NT2/D1 (cell line): ENCODE measurements at regions not wholly inside any gene's neighbourhood (a gene's known extent, or its start where the extent isn't known, plus 50 kb on each side); places are given as distances from the start of the nearest gene placed in this dataset.

Experiments used
- DNase-seq: peaks from one replicate; pipeline ENCODE4 v3.0.0-alpha.2; 2011; ENCODE audit warnings: low read depth, low spot score
- H3K27me3 ChIP-seq: 2 replicates; pipeline ENCODE4 v1.6.0; 2011; ENCODE audit warnings: mild to moderate bottlenecking; ENCODE audit not compliant: insufficient read length, insufficient read depth
- H3K36me3 ChIP-seq: 2 replicates; pipeline ENCODE4 v1.6.1; 2011; ENCODE audit warnings: mild to moderate bottlenecking, low read length, mixed read lengths; ENCODE audit not compliant: insufficient read depth, insufficient read length
- H3K4me1 ChIP-seq: 2 replicates; pipeline ENCODE4 v1.5.1; 2011; ENCODE audit not compliant: insufficient read depth, insufficient read length
- H3K4me3 ChIP-seq: 2 replicates; pipeline ENCODE4 v1.5.1; 2011; ENCODE audit warnings: low read depth; ENCODE audit not compliant: insufficient read length
- H3K9ac ChIP-seq: 2 replicates; pipeline ENCODE4 v1.6.0; 2011; ENCODE audit warnings: low read depth; ENCODE audit not compliant: insufficient read length
- H3K9me3 ChIP-seq: 2 replicates; pipeline ENCODE4 v1.5.1; 2011; ENCODE audit warnings: mild to moderate bottlenecking, low read length; ENCODE audit not compliant: insufficient read depth
- SUZ12 ChIP-seq: IDR thresholded peaks from 2 replicates; pipeline ENCODE4 v1.6.1; 2011; ENCODE audit not compliant: insufficient read length, insufficient read depth; ENCODE audit errors: extremely low read depth
- YY1 ChIP-seq: IDR thresholded peaks from 2 replicates; pipeline ENCODE4 v1.6.1; 2011; ENCODE audit not compliant: insufficient read length, insufficient read depth
- ZNF274 ChIP-seq: IDR thresholded peaks from 2 replicates; pipeline ENCODE4 v1.6.1; 2011; ENCODE audit warnings: mild to moderate bottlenecking, low read depth, low read length

DNA sequence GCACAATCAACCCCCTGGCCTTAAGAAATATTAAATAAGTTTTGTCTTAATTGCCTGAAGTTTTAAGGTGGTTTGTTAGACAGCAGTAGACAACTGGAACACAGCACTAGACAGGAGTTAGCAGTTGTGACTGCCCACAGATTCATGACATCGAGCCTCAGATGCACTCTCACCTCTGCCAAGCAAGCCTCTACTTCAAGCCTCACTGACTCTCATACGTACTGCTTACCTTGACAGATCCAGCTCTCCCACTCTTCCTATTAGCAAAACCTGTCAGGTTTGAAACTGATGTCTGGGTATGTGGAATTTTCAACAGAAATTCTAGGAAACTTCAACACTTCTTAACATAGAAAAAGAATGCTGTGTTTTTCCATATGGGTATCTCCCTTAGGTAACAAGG, 382.9 kb upstream of the DPH6 start:
- no peak overlapping the region for H3K4me3 ChIP-seq
- no peaks in the 10 kb centered on the region for H3K4me1 ChIP-seq
- H3K36me3 ChIP-seq = no peaks in the 10 kb centered on the region
- no peaks in the 10 kb centered on the region for H3K9me3 ChIP-seq
- H3K9ac ChIP-seq = no peak overlapping the region
- H3K27me3 ChIP-seq = no peaks in the 10 kb centered on the region
- TF ChIP-seq ZNF274 = no peak
- TF ChIP-seq YY1 = no peak
- TF ChIP-seq SUZ12 = no peak
- no peak for DNase-seq

DNA sequence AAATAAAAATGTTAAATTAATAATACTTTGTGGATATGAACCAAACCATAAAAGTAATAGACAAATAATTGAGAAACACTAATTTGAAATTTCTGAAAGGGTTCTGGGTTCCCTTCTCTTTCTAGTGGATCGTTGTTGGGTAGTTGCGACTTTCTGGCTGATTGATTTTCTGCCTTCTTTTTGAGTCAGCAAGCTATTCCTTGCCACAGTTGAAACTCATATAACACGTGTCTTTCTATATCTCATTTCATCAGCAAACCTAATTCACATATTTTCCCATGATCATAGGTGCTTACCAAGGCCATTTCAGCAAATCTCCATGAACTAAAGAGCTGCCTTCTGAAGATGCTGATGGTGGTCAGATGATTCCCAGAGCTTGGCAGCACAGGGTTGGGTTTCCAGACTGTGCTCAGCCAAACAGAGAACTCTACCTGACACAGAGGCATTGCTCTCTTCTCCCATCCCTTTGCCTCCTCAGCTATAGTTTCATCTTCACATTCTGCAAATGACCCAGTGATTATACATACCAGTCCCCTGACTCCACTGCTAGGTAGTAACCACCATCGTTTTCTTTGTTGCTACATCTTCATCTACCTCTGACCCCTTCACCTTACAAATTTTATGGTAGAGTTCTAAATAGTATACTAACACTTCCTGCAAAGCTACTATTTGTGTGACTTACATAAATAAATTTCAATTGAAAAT, 383.9 kb upstream of the DPH6 start:
- DNase-seq = no peak
- no peaks in the 10 kb centered on the region for H3K36me3 ChIP-seq
- no peak overlapping the region for H3K4me3 ChIP-seq
- H3K27me3 ChIP-seq = no peaks in the 10 kb centered on the region
- no peak for TF ChIP-seq ZNF274
- no peak for TF ChIP-seq SUZ12
- no peak for TF ChIP-seq YY1
- no peak overlapping the region for H3K9ac ChIP-seq
- no peaks in the 10 kb centered on the region for H3K9me3 ChIP-seq
- H3K4me1 ChIP-seq = no peaks in the 10 kb centered on the region

DNA sequence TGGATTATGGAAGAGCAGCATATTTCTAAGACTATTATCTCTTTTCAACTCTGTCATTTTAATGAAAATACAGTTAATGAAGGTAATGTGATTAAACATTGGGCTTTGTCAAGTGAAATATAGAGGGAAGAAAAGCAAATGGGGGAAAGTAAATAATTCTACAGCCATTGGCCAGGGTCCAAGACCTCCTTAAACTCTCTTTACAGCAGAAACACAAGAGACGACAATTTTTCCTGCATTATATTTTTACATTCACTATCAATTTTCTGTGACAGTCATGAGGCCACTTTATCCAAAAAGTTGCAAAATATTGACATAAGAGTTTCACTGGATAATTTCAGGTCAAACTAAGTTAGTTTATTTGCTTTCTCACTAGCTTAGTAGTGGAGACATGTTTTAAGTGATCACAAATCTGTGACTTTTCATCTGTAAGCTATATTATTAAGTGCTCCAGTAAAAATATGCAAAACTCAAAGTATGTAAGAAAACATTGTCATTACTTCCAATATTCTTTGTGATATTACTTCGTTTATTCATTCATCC, 385.9 kb upstream of the DPH6 start:
- H3K4me1 ChIP-seq = no peaks in the 10 kb centered on the region
- H3K27me3 ChIP-seq = no peaks in the 10 kb centered on the region
- no peaks in the 10 kb centered on the region for H3K9me3 ChIP-seq
- TF ChIP-seq SUZ12 = no peak
- no peak for TF ChIP-seq YY1
- no peak for TF ChIP-seq ZNF274
- DNase-seq = no peak
- H3K9ac ChIP-seq = no peak overlapping the region
- no peaks in the 10 kb centered on the region for H3K36me3 ChIP-seq
- no peak overlapping the region for H3K4me3 ChIP-seq

DNA sequence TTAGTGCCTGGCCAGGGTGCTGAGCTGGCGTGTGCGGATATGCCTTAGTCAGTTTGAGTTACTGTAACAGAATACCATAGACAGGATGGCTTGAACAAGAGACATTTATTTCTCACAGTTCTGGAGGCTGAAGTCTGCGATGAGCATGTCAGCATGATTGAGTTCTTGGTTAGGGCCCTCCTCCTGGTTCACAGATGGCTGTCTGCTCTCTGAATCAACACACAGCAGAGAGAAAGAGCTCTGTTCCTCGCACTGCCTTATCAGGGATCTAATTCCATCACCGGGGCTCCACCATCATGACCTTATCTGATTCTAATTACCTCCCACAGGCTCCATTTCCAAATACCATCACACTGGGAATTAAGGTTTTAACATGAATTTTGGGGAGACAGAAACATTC, 386.6 kb upstream of the DPH6 start:
- no peak for DNase-seq
- Histone ChIP-seq H3K4me1 (no peaks in the 10 kb centered on the region), H3K27me3 (no peaks in the 10 kb centered on the region), H3K36me3 (no peaks in the 10 kb centered on the region), H3K9ac (no peak overlapping the region), H3K4me3 (no peak overlapping the region), H3K9me3 (no peaks in the 10 kb centered on the region)
- TF ChIP-seq SUZ12 = no peak
- TF ChIP-seq ZNF274 = no peak

DNA sequence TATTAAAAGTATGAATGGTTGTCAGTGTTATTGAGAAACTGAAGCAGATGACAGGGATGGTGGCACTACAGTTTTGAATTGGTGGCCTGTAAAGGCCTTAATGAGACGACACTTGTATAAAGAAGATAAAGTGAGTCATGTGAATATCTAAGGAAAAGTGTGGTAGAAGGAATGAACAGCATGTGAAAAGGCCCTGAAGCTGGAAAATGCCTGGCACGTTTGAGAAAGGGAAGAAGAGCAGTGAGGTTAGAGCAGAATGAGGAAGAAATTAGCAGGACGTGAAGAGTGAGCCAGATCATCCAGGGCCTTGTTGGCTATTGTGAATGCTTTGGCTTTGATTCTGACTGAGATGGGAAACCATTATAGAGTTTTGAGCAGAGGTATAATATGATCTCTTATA, 387.6 kb upstream of the DPH6 start:
- TF ChIP-seq SUZ12 (no peak), ZNF274 (no peak), YY1 (no peak)
- no peaks in the 10 kb centered on the region for H3K36me3 ChIP-seq

DNA sequence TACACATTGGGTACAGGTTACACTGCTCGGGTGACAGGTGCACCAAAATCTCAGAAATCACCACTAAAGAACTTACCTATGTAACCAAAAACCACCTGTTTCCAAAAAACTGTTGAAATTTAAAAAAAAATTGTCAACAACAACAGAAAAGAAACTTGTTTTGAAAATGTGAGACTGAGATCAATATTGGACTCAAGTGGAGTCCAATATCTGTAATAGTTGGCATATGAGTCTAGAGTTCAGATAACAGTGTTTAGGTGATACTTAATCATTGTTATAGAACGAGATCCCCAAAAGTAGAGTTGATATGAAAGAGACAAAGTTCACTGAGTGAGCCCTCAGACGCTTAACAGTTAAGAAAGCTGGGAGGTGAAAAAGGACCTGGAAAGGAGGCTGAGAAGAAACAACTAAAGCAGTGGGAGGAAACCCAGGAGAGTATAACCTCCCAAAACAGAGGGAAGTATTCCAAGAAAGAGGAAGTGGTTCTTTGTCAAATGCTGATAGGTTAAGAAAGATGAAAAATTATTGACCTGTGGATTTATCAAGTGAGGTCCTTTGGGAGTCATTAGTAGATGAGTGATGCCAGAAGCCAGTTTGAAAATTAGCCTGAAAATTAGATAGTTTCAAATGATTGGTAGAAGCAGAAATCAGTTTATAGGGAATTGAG, 388.6 kb upstream of the DPH6 start:
- no peaks in the 10 kb centered on the region for H3K4me1 ChIP-seq
- DNase-seq = no peak
- no peak overlapping the region for H3K9ac ChIP-seq
- H3K27me3 ChIP-seq = no peaks in the 10 kb centered on the region
- H3K9me3 ChIP-seq = no peaks in the 10 kb centered on the region
- TF ChIP-seq ZNF274 = no peak
- no peak for TF ChIP-seq YY1
- TF ChIP-seq SUZ12 = no peak
- H3K36me3 ChIP-seq = no peaks in the 10 kb centered on the region
- H3K4me3 ChIP-seq = no peak overlapping the region

More for the DNA sequence above, 387.6 kb upstream of the DPH6 start:
- DNase-seq = no peak
- Histone ChIP-seq H3K9ac (no peak overlapping the region), H3K9me3 (no peaks in the 10 kb centered on the region), H3K27me3 (no peaks in the 10 kb centered on the region), H3K4me1 (no peaks in the 10 kb centered on the region), H3K4me3 (no peak overlapping the region)

DNA sequence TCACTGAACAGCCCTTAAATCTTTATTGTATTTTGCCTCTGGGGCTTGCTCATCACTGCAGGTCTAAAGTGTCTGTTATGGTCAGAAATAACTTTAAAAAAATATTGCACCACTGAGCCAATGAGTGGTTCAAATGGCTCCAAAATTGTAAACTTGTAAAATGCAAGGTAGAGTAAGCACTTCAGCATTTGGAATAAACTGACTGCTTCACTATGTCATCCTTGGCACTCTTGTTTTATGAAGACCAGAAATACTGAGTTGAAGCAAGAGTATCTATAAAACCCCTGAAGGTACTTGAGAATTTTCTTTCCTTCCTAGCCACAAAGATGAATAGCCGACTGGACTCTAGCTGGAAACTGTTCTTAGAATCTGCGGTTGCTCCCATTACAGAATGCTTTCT, 390.3 kb upstream of the DPH6 start:
- Histone ChIP-seq H3K4me1 (no peaks in the 10 kb centered on the region), H3K9me3 (no peaks in the 10 kb centered on the region), H3K4me3 (no peak overlapping the region), H3K9ac (no peak overlapping the region), H3K27me3 (no peaks in the 10 kb centered on the region), H3K36me3 (no peaks in the 10 kb centered on the region)
- DNase-seq = no peak
- no peak for TF ChIP-seq YY1
- no peak for TF ChIP-seq ZNF274
- TF ChIP-seq SUZ12 = no peak
